H4 (cell line): ENCODE measurements at regions not wholly inside any gene's neighbourhood (a gene's known extent, or its start where the extent isn't known, plus 50 kb on each side); places are given as distances from the start of the nearest gene placed in this dataset.
A peak's percentile ranks its signal among the peaks of the same experiment; 100 is the strongest.

ENCODE experiments used
- DNase-seq: peaks from one replicate; pipeline ENCODE4 v3.0.0-alpha.2; 2015; ENCODE audit warnings: low spot score

GRCh38 chr9:99282406-99282805 is 60.3 kb downstream of the SEC61B start:
- no peak for DNase-seq

- DNase-seq: no peak
These were observed 63.9 kb downstream of the SEC61B start for GRCh38 chr9:99285965-99286364.

- no peak for DNase-seq
These were observed 64.5 kb downstream of the SEC61B start for GRCh38 chr9:99286536-99286935.

GRCh38 chr9:99287641-99288040 is 65.6 kb downstream of the SEC61B start:
- no peak for DNase-seq

GRCh38 chr9:99288830-99289229 is 66.7 kb downstream of the SEC61B start:
- DNase-seq: no peak

GRCh38 chr9:99294850-99295461 is 72.9 kb downstream of the SEC61B start:
- DNase-seq: no peak

GRCh38 chr9:99296291-99296951 is 74.3 kb downstream of the SEC61B start:
- DNase-seq: no peak

- DNase-seq: no peak
These were observed 76.5 kb downstream of the SEC61B start for GRCh38 chr9:99298614-99299013.

GRCh38 chr9:99299211-99300102 is 77.4 kb downstream of the SEC61B start:
- peak; percentile 69 for DNase-seq

- DNase-seq: no peak
These were observed 78.0 kb downstream of the SEC61B start for GRCh38 chr9:99300103-99300439.

GRCh38 chr9:99300603-99301002 is 78.5 kb downstream of the SEC61B start:
- no peak for DNase-seq

GRCh38 chr9:99303177-99303576 is 81.1 kb downstream of the SEC61B start:
- DNase-seq: no peak

GRCh38 chr9:99305124-99305523 is 83.0 kb downstream of the SEC61B start:
- DNase-seq: no peak

GRCh38 chr9:99305820-99306811 is 84.0 kb downstream of the SEC61B start:
- no peak for DNase-seq

- no peak for DNase-seq
These were observed 85.8 kb downstream of the SEC61B start for GRCh38 chr9:99307851-99308250.

GRCh38 chr9:99309141-99309939 is 87.3 kb downstream of the SEC61B start:
- no peak for DNase-seq

- DNase-seq: no peak
These were observed 90.7 kb downstream of the SEC61B start for GRCh38 chr9:99312736-99313135.

GRCh38 chr9:99319048-99319447 is 97.0 kb downstream of the SEC61B start:
- DNase-seq: no peak

GRCh38 chr9:99322299-99322698 is 100.2 kb downstream of the SEC61B start:
- DNase-seq: no peak

- no peak for DNase-seq
These were observed 104.2 kb downstream of the SEC61B start for GRCh38 chr9:99326112-99326916.
